Endothelial cell of umbilical vein (primary cell): ENCODE measurements at regions not wholly inside any gene's neighbourhood (a gene's known extent, or its start where the extent isn't known, plus 50 kb on each side); places are given as distances from the start of the nearest gene placed in this dataset.

Source experiments
- EZH2 ChIP-seq: IDR thresholded peaks from 2 replicates; pipeline ENCODE4 v1.6.1; 2012; ENCODE audit warnings: borderline replicate concordance, low read depth, mild to moderate bottlenecking, moderate library complexity, low read length, inconsistent platforms; ENCODE audit not compliant: severe bottlenecking
- GATA2 ChIP-seq: IDR thresholded peaks from 2 replicates; pipeline ENCODE4 v1.7.0; 2011; ENCODE audit warnings: low read depth, mild to moderate bottlenecking, moderate library complexity, mixed read lengths, low read length; ENCODE audit not compliant: insufficient read length, insufficient read depth
- JUN ChIP-seq: IDR thresholded peaks from 2 replicates; pipeline ENCODE4 v1.6.1; 2011; ENCODE audit warnings: borderline replicate concordance, low read depth; ENCODE audit not compliant: insufficient read length, insufficient read depth
- MYC ChIP-seq: IDR thresholded peaks from one replicate; pipeline ENCODE4 v1.6.1; 2011; ENCODE audit warnings: mild to moderate bottlenecking, low read depth, low read length
- POLR2A ChIP-seq: IDR thresholded peaks from 2 replicates; pipeline ENCODE4 v1.6.1; 2012; ENCODE audit warnings: low read depth, mild to moderate bottlenecking, control low read depth, low read length
- POLR2AphosphoS5 ChIP-seq: IDR thresholded peaks from 2 replicates; pipeline ENCODE4 v1.6.1; 2012; ENCODE audit warnings: low read depth, mild to moderate bottlenecking, control low read depth, low read length, moderate library complexity; ENCODE audit not compliant: insufficient read depth
- TF ChIP-seq, protein P1 (sequence below), 2 donors: IDR thresholded peaks; 1 replicate in 1 of 2; 2 replicates in 1 of 2; pipeline ENCODE4 v1.5.1; 2011; ENCODE audit warnings: low read length in 2 of 2, mild to moderate bottlenecking in 2 of 2, moderate library complexity in 2 of 2, control low read depth in 1 of 2, inconsistent platforms in 1 of 2, low read depth in 1 of 2; ENCODE audit not compliant: insufficient read depth in 1 of 2; ENCODE audit errors: extremely low read depth in 1 of 2
- TF ChIP-seq, protein P2 (sequence below): IDR thresholded peaks from 2 replicates; pipeline ENCODE4 v1.6.1; 2011; ENCODE audit not compliant: insufficient read depth, insufficient read length

DNA sequence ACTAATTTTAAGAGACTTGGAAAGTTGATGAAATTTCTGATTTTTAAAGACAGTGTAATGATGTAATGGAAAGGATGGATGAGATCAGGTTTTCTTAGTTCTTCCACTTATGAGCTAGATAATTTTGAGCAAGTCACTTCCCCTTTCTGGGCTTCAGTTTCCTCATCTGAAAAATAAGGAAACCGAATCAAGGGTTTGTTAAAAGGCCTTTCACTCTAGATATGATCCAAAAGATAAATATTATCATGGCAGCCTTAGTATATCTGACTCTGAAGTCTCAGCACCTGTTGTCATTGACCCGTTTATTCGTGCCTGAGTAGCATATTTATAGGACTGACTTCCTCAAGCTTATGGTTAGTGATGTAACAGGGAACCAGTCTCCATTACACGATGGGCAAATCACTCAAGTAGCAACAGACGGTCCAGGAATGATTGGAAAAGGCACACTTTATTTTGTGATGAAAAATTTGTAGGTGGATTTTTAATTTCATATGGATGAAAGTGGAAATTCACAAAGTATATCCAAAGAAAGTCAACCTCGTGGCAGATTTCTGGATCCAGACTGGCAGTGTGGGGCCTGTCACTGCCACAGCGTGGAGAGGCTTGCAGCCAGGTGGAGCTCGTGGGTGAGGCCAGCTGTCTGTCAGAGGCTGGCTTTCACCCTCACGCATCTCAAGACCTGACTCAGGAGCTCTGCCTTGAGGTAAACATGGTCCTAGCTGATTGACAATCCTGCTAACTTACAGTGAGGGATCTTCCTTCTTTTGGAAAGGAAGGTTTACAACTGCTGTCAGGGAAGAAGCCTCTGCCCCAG lies 137.9 kb upstream of the CXCR4 start:
- TF ChIP-seq JUN (no peak), POLR2A (no peak), EZH2 (no peak), POLR2AphosphoS5 (no peak), MYC (no peak), GATA2 (no peak)
- TF ChIP-seq, protein P1, sequence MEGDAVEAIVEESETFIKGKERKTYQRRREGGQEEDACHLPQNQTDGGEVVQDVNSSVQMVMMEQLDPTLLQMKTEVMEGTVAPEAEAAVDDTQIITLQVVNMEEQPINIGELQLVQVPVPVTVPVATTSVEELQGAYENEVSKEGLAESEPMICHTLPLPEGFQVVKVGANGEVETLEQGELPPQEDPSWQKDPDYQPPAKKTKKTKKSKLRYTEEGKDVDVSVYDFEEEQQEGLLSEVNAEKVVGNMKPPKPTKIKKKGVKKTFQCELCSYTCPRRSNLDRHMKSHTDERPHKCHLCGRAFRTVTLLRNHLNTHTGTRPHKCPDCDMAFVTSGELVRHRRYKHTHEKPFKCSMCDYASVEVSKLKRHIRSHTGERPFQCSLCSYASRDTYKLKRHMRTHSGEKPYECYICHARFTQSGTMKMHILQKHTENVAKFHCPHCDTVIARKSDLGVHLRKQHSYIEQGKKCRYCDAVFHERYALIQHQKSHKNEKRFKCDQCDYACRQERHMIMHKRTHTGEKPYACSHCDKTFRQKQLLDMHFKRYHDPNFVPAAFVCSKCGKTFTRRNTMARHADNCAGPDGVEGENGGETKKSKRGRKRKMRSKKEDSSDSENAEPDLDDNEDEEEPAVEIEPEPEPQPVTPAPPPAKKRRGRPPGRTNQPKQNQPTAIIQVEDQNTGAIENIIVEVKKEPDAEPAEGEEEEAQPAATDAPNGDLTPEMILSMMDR (IDR thresholded peaks at IDR 0.05; ENCODE audit: extremely low read depth in 1 of 2, insufficient read depth in 1 of 2, low read depth in 1 of 2, low read length in 2 of 2) = no peak
- TF ChIP-seq, protein P2, sequence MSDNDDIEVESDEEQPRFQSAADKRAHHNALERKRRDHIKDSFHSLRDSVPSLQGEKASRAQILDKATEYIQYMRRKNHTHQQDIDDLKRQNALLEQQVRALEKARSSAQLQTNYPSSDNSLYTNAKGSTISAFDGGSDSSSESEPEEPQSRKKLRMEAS = no peak
